Activated naive CD4-positive, alpha-beta T cell treated with anti-CD3 and anti-CD28 coated beads for 36 hours (primary cell): ENCODE measurements at regions not wholly inside any gene's neighbourhood (a gene's known extent, or its start where the extent isn't known, plus 50 kb on each side); places are given as distances from the start of the nearest gene placed in this dataset.

Experiments
- CTCF ChIA-PET: fragments of 350-600 bp; sonication (Branson Sonifier 250); formaldehyde crosslinking; loops from one replicate; lab custom pipeline; 2021; ENCODE audit warnings: antibody characterized with exemption; lab: Charles Lee
- DNase-seq: peaks from one replicate; pipeline ENCODE4 v3.0.0-alpha.2; 2020
- H3K27ac Mint-ChIP-seq: one replicate; pipeline ENCODE4 v1.8.0; 2021; ENCODE audit warnings: mild to moderate bottlenecking, mixed read lengths
- H3K27me3 Mint-ChIP-seq: one replicate; pipeline ENCODE4 v1.8.0; 2021; ENCODE audit warnings: low read depth, mixed read lengths
- H3K36me3 Mint-ChIP-seq: one replicate; pipeline ENCODE4 v1.8.0; 2021; ENCODE audit warnings: low read depth, mixed read lengths
- H3K4me1 Mint-ChIP-seq: one replicate; pipeline ENCODE4 v1.8.0; 2021; ENCODE audit warnings: low read depth, mixed read lengths
- H3K4me3 Mint-ChIP-seq: one replicate; pipeline ENCODE4 v1.8.0; 2021; ENCODE audit warnings: mild to moderate bottlenecking, moderate library complexity, mixed read lengths
- H3K9me3 Mint-ChIP-seq: one replicate; pipeline ENCODE4 v1.8.0; 2021; ENCODE audit warnings: mixed read lengths
- intact Hi-C: fragments of 100-400 bp; cut with micrococcal nuclease; formaldehyde crosslinking; loops from one replicate; pipeline ENCODE4 v1.15.1; 2023

- no peaks in the 10 kb centered on the region for H3K27me3 Mint-ChIP-seq
- no peaks in the 10 kb centered on the region for H3K4me1 Mint-ChIP-seq
- no peaks in the 10 kb centered on the region for H3K36me3 Mint-ChIP-seq
- H3K27ac Mint-ChIP-seq = no peak overlapping the region
- no peaks in the 10 kb centered on the region for H3K9me3 Mint-ChIP-seq
- intact Hi-C loops = no loop called here
- CTCF ChIA-PET = no interaction called here
- H3K4me3 Mint-ChIP-seq = no peak overlapping the region
- no peak for DNase-seq
These were observed 98.3 kb upstream of the SYNDIG1 start for GRCh38 chr20:24370911-24371695.

GRCh38 chr20:24370249-24370648 is 99.2 kb upstream of the SYNDIG1 start:
- Mint-ChIP-seq H3K4me3 (no peak overlapping the region), H3K9me3 (no peaks in the 10 kb centered on the region), H3K27me3 (no peaks in the 10 kb centered on the region), H3K4me1 (no peaks in the 10 kb centered on the region), H3K27ac (no peak overlapping the region), H3K36me3 (no peaks in the 10 kb centered on the region)
- CTCF ChIA-PET = no interaction called here
- no peak for DNase-seq
- intact Hi-C loops = no loop called here

GRCh38 chr20:24368253-24368652 is 101.2 kb upstream of the SYNDIG1 start:
- DNase-seq = no peak
- Mint-ChIP-seq H3K36me3 (no peaks in the 10 kb centered on the region), H3K4me1 (peaks cover 4% of the 10 kb centered on the region), H3K27me3 (peaks cover 2% of the 10 kb centered on the region), H3K27ac (no peak overlapping the region), H3K4me3 (no peak overlapping the region), H3K9me3 (peaks cover 1% of the 10 kb centered on the region)
- intact Hi-C loops = no loop called here
- CTCF ChIA-PET = interaction anchor here (0.6 kb wide), 1 partner anchor 121 kb away, joined by 3 read pairs; no protein-coding TSS in a partner anchor

- intact Hi-C loops = no loop called here
These were observed 103.0 kb upstream of the SYNDIG1 start for GRCh38 chr20:24366336-24367004.

GRCh38 chr20:24365670-24366069 is 103.8 kb upstream of the SYNDIG1 start:
- intact Hi-C loops = no loop called here
- CTCF ChIA-PET = no interaction called here
- H3K27ac Mint-ChIP-seq = no peak overlapping the region
- DNase-seq = no peak
- peaks cover 9% of the 10 kb centered on the region for H3K27me3 Mint-ChIP-seq
- peaks cover 12% of the 10 kb centered on the region for H3K9me3 Mint-ChIP-seq
- no peak overlapping the region for H3K4me3 Mint-ChIP-seq
- peaks cover 4% of the 10 kb centered on the region for H3K4me1 Mint-ChIP-seq
- H3K36me3 Mint-ChIP-seq = peaks cover 8% of the 10 kb centered on the region

More at GRCh38 chr20:24366336-24367004, 103.0 kb upstream of the SYNDIG1 start:
- Mint-ChIP-seq H3K27ac (no peak overlapping the region), H3K4me1 (peaks cover 4% of the 10 kb centered on the region), H3K4me3 (no peak overlapping the region), H3K9me3 (peaks cover 12% of the 10 kb centered on the region), H3K27me3 (peaks cover 9% of the 10 kb centered on the region), H3K36me3 (peaks cover 8% of the 10 kb centered on the region)
- DNase-seq = no peak
- CTCF ChIA-PET = no interaction called here

GRCh38 chr20:24364482-24364881 is 104.9 kb upstream of the SYNDIG1 start:
- H3K27me3 Mint-ChIP-seq = peaks cover 9% of the 10 kb centered on the region
- peaks cover 4% of the 10 kb centered on the region for H3K4me1 Mint-ChIP-seq
- CTCF ChIA-PET = no interaction called here
- H3K4me3 Mint-ChIP-seq = no peak overlapping the region
- no peak overlapping the region for H3K27ac Mint-ChIP-seq
- no peak for DNase-seq
- peaks cover 8% of the 10 kb centered on the region for H3K36me3 Mint-ChIP-seq
- H3K9me3 Mint-ChIP-seq = peaks cover 12% of the 10 kb centered on the region
- intact Hi-C loops = no loop called here

- intact Hi-C loops = no loop called here
- Mint-ChIP-seq H3K4me1 (peaks cover 4% of the 10 kb centered on the region), H3K27me3 (peaks cover 9% of the 10 kb centered on the region), H3K4me3 (no peak overlapping the region), H3K9me3 (peaks cover 12% of the 10 kb centered on the region), H3K27ac (no peak overlapping the region), H3K36me3 (peaks cover 8% of the 10 kb centered on the region)
- CTCF ChIA-PET = no interaction called here
- DNase-seq = no peak
These were observed 106.4 kb upstream of the SYNDIG1 start for GRCh38 chr20:24363031-24363430.

- H3K4me3 Mint-ChIP-seq = no peak overlapping the region
- CTCF ChIA-PET = no interaction called here
- no peak for DNase-seq
- H3K27me3 Mint-ChIP-seq = peaks cover 9% of the 10 kb centered on the region
- H3K36me3 Mint-ChIP-seq = peaks cover 8% of the 10 kb centered on the region
- intact Hi-C loops = no loop called here
- peaks cover 4% of the 10 kb centered on the region for H3K4me1 Mint-ChIP-seq
- H3K27ac Mint-ChIP-seq = no peak overlapping the region
- H3K9me3 Mint-ChIP-seq = peaks cover 12% of the 10 kb centered on the region
These were observed 107.3 kb upstream of the SYNDIG1 start for GRCh38 chr20:24362080-24362479.

- Mint-ChIP-seq H3K9me3 (peaks cover 12% of the 10 kb centered on the region), H3K4me3 (no peak overlapping the region), H3K27me3 (peaks cover 9% of the 10 kb centered on the region), H3K36me3 (peaks cover 8% of the 10 kb centered on the region), H3K4me1 (peaks cover 4% of the 10 kb centered on the region), H3K27ac (no peak overlapping the region)
- CTCF ChIA-PET = no interaction called here
- intact Hi-C loops = no loop called here
- DNase-seq = no peak
These were observed 107.9 kb upstream of the SYNDIG1 start for GRCh38 chr20:24361541-24361940.

- peaks cover 12% of the 10 kb centered on the region for H3K9me3 Mint-ChIP-seq
- intact Hi-C loops = no loop called here
- peaks cover 9% of the 10 kb centered on the region for H3K27me3 Mint-ChIP-seq
- no peak overlapping the region for H3K4me3 Mint-ChIP-seq
- no peak overlapping the region for H3K27ac Mint-ChIP-seq
- CTCF ChIA-PET = no interaction called here
- H3K36me3 Mint-ChIP-seq = peaks cover 8% of the 10 kb centered on the region
- DNase-seq = no peak
- H3K4me1 Mint-ChIP-seq = peaks cover 4% of the 10 kb centered on the region
These were observed 108.9 kb upstream of the SYNDIG1 start for GRCh38 chr20:24360531-24360930.

GRCh38 chr20:24359321-24360027 is 110.0 kb upstream of the SYNDIG1 start:
- Mint-ChIP-seq H3K27me3 (peaks cover 9% of the 10 kb centered on the region), H3K27ac (no peak overlapping the region), H3K4me1 (peaks cover 4% of the 10 kb centered on the region), H3K36me3 (peaks cover 8% of the 10 kb centered on the region), H3K9me3 (peaks cover 12% of the 10 kb centered on the region), H3K4me3 (no peak overlapping the region)
- intact Hi-C loops = no loop called here
- DNase-seq = no peak
- CTCF ChIA-PET = no interaction called here

- Mint-ChIP-seq H3K4me1 (no peaks in the 10 kb centered on the region), H3K9me3 (peaks cover 10% of the 10 kb centered on the region), H3K27me3 (peaks cover 5% of the 10 kb centered on the region), H3K36me3 (peaks cover 8% of the 10 kb centered on the region), H3K4me3 (no peak overlapping the region), H3K27ac (no peak overlapping the region)
- intact Hi-C loops = no loop called here
- no peak for DNase-seq
- CTCF ChIA-PET = no interaction called here
These were observed 111.5 kb upstream of the SYNDIG1 start for GRCh38 chr20:24357931-24358330.
